ENCODE measurements at regions not wholly inside any gene's neighbourhood (a gene's known extent, or its start where the extent isn't known, plus 50 kb on each side); places are given as distances from the start of the nearest gene placed in this dataset.

DNA sequence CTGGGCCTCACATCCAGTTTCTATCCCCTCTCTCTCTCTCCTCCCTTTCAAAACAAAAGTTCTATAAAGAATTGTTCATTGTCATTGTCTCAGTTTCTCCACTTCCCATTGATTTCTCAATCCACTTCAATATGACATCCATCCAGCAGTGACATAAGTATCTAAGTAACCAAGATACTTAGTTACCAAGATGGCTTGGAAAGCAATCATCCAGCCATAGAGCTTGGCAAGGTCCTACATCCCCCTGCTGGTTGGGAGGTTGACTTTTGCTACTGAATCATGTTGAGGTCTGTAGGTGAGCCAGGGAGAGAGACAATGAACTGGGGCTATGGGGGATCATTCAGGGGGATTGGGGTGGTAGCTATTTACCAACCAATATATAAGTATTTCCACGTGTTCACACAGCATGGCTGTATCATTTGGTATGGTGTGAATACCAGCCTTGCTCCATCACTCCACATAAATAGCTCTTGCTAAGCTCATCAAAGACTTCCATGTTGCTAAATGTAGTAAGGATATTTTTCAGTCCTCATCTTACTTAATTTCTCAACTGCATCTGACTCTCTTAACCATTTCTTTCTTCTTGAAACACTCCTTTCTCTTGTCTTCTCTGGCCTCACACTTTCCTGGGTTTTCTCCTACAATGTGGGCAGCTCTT lies 58.8 kb upstream of the NTRK3 start:
- TF ChIP-seq ZNF274 (IDR thresholded peaks at IDR 0.05; ENCODE audit: low read depth, low read length) (no peak), SUZ12 (IDR thresholded peaks at IDR 0.05; ENCODE audit: extremely low read depth, insufficient read depth, insufficient read length) (no peak)
- no peak for DNase-seq (ENCODE audit: low read depth, low spot score)
- H3K4me3 ChIP-seq (ENCODE audit: insufficient read length, low read depth), result no peak overlapping the region

DNA sequence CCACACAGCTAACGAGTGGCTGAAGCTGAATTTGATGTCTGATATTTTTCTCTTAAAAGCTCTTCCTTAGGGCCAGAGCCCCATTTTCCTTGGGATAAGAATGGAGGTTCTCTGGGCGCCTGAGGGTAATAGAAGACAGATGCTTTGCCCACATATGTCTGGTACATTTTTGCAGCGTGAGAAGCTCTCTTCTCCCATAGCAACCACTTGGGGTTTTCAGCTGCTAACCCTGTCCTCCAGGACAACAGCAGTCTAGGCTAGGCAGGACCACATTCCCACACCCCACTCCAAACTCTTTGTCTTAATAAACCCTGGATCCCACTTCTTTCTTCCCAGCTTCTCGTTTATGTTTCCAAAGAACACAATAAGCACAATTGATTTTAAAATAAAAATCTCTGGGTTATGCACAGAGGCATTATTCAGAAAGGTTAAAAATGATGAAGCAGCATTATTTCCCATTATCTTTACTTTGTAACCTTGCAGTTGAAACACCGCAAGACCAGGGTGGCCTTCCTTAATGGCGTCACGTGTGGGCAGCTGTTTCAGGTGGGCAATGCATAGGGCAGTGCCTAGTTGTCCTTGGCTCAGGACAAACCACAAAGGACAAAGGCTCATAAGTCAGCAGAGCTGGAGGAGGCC lies 56.5 kb upstream of the NTRK3 start:
- peaks cover 17% of the 10 kb centered on the region; the same call in 1 of the 2 replicates for H3K9me3 ChIP-seq (ENCODE audit: insufficient read depth, low read length)
- TF ChIP-seq ZNF274 (IDR thresholded peaks at IDR 0.05; ENCODE audit: low read depth, low read length), result no peak
- no peak for TF ChIP-seq SUZ12 (IDR thresholded peaks at IDR 0.05; ENCODE audit: extremely low read depth, insufficient read depth, insufficient read length)
- TF ChIP-seq YY1 (IDR thresholded peaks at IDR 0.05; ENCODE audit: insufficient read depth, insufficient read length), result no peak
- no peak overlapping the region for H3K9ac ChIP-seq (ENCODE audit: insufficient read length, low read depth)
- H3K36me3 ChIP-seq (ENCODE audit: insufficient read depth, insufficient read length, low read length), result no peaks in the 10 kb centered on the region
- no peak for DNase-seq (ENCODE audit: low read depth, low spot score)
- H3K27me3 ChIP-seq (ENCODE audit: insufficient read depth, insufficient read length), result no peaks in the 10 kb centered on the region
- H3K4me3 ChIP-seq (ENCODE audit: insufficient read length, low read depth), result no peak overlapping the region
- H3K4me1 ChIP-seq (ENCODE audit: insufficient read depth, insufficient read length), result no peaks in the 10 kb centered on the region

More for the DNA sequence above, 58.8 kb upstream of the NTRK3 start:
- Histone ChIP-seq H3K36me3 (ENCODE audit: insufficient read depth, insufficient read length, low read length) (no peaks in the 10 kb centered on the region), H3K4me1 (ENCODE audit: insufficient read depth, insufficient read length) (no peaks in the 10 kb centered on the region), H3K9ac (ENCODE audit: insufficient read length, low read depth) (no peak overlapping the region), H3K9me3 (ENCODE audit: insufficient read depth, low read length) (peaks cover 17% of the 10 kb centered on the region; the same call in 1 of the 2 replicates), H3K27me3 (ENCODE audit: insufficient read depth, insufficient read length) (no peaks in the 10 kb centered on the region)

DNA sequence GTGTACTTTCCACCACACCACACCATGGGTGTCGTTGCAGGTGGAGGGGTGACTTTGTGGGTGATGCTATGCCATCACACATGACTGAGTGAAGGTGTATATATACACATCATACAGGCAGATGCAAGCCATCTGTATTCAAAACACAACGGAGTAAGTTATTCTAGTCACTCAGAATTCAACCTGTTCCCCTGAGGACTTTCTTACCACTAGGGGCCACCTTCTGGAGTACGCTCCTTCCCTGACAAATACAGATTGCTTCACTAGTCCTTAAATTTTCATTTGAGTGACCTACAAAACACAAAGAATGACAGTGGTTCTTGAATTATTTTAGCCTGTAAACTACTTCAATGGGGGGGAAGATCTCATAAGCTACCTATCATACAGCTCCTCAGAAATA lies 52.8 kb upstream of the NTRK3 start:
- H3K9me3 ChIP-seq (ENCODE audit: insufficient read depth, low read length), result peaks cover 7% of the 10 kb centered on the region; the same call in 1 of the 2 replicates

DNA sequence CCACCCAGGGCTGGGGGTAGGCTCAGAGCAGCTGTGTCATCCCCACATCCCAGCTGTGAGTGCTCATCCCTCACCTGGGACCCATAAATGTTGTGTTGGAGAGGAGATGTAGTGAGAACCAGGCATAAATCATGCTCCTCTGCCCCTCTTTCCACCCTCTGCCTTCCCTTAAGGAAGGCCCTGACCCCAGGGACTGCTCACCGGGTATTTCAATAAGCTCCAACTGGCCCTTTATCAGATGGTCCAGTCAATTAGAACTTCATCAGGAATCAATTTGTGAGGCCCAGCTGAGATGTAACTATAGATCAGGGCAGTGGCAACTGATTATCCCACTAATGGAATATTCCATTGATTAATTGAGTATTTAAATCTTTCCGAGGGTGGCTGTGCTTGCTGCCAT lies 50.8 kb upstream of the NTRK3 start:
- no peaks in the 10 kb centered on the region for H3K4me1 ChIP-seq (ENCODE audit: insufficient read depth, insufficient read length)
- no peaks in the 10 kb centered on the region for H3K27me3 ChIP-seq (ENCODE audit: insufficient read depth, insufficient read length)
- H3K9ac ChIP-seq (ENCODE audit: insufficient read length, low read depth), result no peak overlapping the region
- H3K9me3 ChIP-seq (ENCODE audit: insufficient read depth, low read length), result no peaks in the 10 kb centered on the region
- H3K36me3 ChIP-seq (ENCODE audit: insufficient read depth, insufficient read length, low read length), result no peaks in the 10 kb centered on the region
- H3K4me3 ChIP-seq (ENCODE audit: insufficient read length, low read depth), result no peak overlapping the region
- no peak for TF ChIP-seq YY1 (IDR thresholded peaks at IDR 0.05; ENCODE audit: insufficient read depth, insufficient read length)
- TF ChIP-seq SUZ12 (IDR thresholded peaks at IDR 0.05; ENCODE audit: extremely low read depth, insufficient read depth, insufficient read length), result no peak
- TF ChIP-seq ZNF274 (IDR thresholded peaks at IDR 0.05; ENCODE audit: low read depth, low read length), result no peak
- no peak for DNase-seq (ENCODE audit: low read depth, low spot score)

More for the DNA sequence above, 52.8 kb upstream of the NTRK3 start:
- no peaks in the 10 kb centered on the region for H3K36me3 ChIP-seq (ENCODE audit: insufficient read depth, insufficient read length, low read length)
- no peak for TF ChIP-seq YY1 (IDR thresholded peaks at IDR 0.05; ENCODE audit: insufficient read depth, insufficient read length)
- no peak overlapping the region for H3K9ac ChIP-seq (ENCODE audit: insufficient read length, low read depth)
- no peak overlapping the region for H3K4me3 ChIP-seq (ENCODE audit: insufficient read length, low read depth)
- no peaks in the 10 kb centered on the region for H3K27me3 ChIP-seq (ENCODE audit: insufficient read depth, insufficient read length)
- DNase-seq (ENCODE audit: low read depth, low spot score), result no peak
- H3K4me1 ChIP-seq (ENCODE audit: insufficient read depth, insufficient read length), result no peaks in the 10 kb centered on the region
